GM18520 (cell line): ENCODE measurements at regions not wholly inside any gene's neighbourhood (a gene's known extent, or its start where the extent isn't known, plus 50 kb on each side); places are given as distances from the start of the nearest gene placed in this dataset.

ENCODE experiments used
- ATAC-seq: cut with Tn5 transposase; IDR thresholded peaks from one replicate; pipeline ENCODE4 v1.9.1; 2021; ENCODE audit not compliant: unreplicated experiment

DNA sequence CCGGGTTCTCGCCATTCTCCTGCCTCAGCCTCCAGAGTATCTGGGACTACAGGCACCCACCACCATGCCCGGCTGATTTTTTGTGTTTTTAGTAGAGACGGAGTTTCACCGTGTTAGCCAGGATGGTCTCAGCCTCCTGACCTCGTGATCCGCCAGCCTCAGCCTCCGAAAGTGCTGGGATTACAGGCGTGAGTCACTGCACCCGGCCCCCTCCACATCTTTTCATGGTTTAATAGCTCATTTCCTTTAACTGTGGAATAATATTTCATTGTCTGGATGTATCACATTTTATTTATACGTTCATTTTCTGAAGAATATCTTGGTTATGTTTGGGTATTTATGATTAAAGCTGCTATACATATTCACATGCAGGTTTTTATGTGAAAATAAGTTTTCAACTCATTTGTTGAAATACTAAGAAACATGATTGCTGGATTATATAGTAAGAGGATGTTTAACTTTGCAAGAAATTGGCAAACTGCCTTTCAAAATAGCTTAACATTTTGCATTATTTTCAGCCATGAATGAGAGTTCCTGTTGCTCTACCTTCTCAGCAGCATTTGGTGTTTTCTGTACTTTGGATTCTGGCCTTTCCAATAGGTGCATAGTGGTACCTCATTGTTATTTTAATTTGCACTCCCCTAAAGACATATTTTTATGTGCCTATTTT lies 591.9 kb downstream of the TECRL start:
- ATAC-seq = no peak

- no peak for ATAC-seq
These were observed 594.9 kb downstream of the TECRL start for GRCh38 chr4:63814171-63814964.

DNA sequence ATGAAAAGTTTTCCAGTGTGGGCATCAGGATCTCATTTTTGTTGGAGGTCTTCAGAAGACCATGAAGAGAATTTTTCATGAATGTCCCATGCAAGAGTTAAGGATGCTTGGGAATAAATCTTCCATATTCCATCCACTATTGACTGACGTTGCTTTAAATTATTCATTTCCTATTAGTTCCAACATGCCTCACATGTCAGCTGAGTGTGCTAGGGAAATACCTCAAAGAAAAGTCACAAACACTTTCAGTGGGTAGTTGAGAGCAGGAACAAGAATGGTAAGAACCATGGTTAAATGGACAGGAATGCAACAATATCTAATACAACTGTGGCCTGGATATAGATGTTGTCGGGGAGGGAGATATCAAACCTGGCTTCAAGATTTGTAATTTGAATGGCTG lies 610.1 kb downstream of the TECRL start:
- ATAC-seq = no peak

DNA sequence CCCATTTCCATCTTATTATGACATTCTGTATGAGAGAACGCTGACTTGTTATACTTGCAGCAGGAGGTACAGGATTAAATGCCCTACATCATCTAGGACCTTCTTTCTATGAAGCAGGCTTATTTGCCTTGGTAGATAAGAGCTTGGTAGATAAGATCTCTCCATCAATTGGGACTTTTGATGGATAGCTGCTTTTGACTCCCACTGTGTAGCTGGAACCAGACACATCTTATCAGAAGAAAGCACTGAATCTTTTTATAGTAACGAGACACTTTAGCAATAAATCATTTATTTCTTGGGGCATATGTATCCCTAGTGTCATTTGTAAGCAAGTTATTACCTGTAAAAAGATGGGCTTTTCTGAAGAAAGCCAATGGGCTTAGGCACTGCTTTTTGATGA lies 613.9 kb downstream of the TECRL start:
- no peak for ATAC-seq

DNA sequence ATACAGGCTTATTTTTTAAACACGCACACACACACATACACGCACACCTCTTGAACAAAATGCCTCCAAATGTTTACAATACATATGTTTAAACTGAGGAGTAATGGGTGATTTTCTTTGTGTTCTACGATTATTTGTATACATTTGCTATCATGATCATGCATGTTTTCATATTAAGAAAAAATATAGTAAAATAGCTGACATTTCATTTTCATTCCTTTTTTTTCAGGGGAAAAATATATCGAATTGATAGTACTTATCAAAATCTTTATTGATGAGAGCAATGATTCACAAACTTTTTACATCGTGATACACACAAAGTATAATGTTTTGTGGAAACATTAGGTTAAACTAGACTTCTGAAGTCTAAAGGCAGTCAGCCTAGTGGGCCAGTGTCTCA lies 618.9 kb downstream of the TECRL start:
- no peak for ATAC-seq

GRCh38 chr4:63788271-63788670 lies 621.0 kb downstream of the TECRL start:
- no peak for ATAC-seq

- no peak for ATAC-seq
These were observed 621.9 kb downstream of the TECRL start for GRCh38 chr4:63787326-63787725.

DNA sequence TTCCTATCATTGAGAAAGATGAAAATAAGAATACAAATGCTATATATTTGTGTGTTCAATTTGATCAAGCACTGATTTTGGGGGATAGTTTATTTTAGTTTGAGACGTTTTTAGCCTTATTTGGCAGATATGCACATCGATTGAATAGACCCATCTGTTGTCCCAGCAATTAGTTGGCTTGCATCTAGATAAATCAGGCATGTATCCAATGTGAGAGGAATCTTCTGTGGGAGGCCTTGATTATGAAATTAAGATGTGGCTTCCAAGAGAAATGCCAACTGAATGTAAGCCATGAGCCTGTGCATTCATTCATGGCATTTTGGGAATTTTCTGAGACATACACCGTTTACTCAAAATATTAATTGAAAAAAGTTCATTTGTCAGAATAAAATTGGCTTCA lies 623.1 kb downstream of the TECRL start:
- no peak for ATAC-seq

DNA sequence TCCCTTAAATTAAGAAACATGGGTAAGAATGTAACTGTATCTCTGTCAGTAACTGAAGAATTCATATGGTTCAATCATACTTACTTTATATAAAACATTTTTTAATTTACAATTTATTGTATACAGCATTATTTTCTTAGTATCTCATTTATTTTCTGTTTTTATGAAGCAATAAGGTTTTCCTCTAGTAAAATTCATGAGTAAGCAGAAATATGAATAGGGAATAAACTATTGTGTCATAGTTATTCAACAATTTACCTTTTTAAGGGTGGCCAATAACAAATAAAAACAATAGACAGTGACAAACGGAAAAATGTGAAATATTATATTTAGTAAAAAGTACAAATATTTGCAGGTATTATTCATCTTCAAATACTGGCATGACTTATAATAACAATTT lies 624.4 kb downstream of the TECRL start:
- no peak for ATAC-seq

DNA sequence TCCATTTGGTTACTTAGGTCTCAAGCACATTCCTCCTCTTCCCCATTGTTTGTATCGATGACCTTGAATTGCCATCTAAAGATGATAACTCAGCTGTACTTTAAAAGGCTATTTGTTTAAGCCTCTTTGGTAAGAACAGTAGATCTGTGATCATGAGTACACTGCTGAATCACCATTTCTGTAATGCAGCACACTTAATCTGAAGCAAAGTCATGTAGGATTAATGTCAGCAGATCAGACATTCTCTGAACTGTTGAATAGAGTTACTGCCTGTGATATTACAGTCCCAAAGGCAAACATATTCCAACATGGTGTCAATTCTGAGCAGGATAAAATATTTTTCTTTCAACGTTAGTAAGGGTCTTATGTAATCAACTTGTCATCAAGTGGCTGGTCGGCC lies 631.6 kb downstream of the TECRL start:
- no peak for ATAC-seq

- no peak for ATAC-seq
These were observed 644.9 kb downstream of the TECRL start for GRCh38 chr4:63764400-63764799.

DNA sequence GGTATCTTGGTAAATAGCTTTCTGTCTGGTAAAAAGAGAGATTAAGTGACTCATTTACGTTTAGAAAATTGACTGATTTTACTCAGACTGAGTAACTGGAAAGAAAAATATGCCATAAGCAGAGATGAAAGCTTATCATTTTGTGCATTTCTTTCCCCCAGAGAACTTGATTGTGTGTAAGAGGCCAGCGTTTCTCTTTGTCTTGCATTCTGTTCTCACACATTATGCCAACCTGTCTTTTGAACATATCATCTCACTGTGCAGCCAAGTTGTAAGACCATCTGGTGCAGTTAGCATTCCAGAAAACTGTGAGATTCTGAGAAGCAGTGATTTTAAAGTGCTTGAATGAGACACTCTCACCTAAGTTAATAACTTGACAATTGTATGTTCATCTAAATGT lies 651.3 kb downstream of the TECRL start:
- ATAC-seq = no peak

GRCh38 chr4:63742882-63743281 lies 666.4 kb downstream of the TECRL start:
- no peak for ATAC-seq

DNA sequence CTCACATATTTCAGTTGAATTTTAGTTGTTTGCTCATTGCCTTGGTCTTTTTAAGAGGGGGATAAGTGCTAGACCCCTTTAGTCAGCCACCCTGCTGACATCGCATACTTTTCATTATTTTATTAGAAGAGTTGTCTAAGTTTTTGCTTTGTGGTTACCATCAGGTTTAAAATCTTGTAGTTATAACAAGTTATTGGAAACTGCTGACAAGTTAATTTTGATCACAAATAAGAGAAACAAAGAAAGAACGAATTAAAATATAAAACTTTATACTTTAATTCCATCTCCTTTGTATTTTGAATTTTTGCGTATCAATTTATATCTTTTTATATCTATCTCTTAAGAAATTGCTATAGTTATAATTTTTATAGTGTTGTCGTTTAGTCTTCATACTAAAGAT lies 679.7 kb downstream of the TECRL start:
- no peak for ATAC-seq

DNA sequence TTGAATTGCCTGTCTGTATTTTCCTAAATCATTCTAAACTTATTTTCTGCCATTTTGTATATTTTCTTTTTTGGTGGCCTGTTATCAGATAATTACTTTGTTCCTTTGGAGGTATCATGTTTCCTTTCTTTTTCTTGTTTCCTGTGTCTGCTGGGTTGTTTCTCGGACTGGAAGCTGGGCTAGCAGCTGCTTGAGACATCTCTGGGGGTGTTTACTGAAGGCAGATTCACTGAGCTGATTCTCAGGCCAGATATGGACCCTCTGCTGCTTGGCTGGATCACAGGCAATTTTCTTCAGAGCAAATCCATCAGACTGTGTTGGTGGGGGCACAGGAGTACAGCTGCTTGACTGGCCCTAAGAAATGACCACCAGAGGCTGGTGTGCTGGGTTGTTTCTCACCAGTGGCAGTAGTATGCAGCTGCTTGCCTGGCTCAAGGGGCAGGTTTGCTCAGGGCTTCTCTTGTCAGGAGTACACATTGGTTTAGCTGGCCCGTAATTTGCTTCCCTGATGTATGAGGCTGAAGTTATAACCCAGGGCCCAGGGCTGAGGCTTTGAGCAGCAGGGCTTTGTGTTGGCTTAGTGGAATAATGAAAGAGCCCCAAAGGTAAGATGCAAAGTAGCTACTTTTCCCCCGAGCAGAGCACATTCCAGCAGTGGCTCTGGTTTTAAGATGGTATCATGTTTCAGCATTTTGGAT lies 680.6 kb downstream of the TECRL start:
- no peak for ATAC-seq

DNA sequence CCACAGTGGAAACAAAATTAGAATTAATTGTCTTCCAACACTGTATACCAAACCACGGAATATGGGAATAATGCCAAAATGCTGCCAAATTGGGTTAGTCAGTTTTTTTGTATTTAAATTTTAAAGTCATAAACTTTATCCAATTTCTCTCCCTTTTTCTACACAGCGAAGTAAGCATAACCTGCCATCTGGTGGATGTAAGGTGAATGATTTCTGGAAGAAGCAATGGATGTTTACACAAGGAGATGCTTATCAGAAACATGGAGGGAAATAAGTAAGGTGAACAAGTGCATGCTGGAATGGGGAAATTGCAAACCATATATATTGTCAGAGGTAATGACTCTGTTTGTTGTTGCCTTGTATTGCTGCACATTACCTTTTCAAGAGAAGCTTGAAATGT lies 691.9 kb downstream of the TECRL start:
- no peak for ATAC-seq

- ATAC-seq = no peak
These were observed 700.6 kb downstream of the TECRL start for GRCh38 chr4:63708661-63709060.

- no peak for ATAC-seq
These were observed 708.7 kb downstream of the TECRL start for GRCh38 chr4:63700569-63700968.

DNA sequence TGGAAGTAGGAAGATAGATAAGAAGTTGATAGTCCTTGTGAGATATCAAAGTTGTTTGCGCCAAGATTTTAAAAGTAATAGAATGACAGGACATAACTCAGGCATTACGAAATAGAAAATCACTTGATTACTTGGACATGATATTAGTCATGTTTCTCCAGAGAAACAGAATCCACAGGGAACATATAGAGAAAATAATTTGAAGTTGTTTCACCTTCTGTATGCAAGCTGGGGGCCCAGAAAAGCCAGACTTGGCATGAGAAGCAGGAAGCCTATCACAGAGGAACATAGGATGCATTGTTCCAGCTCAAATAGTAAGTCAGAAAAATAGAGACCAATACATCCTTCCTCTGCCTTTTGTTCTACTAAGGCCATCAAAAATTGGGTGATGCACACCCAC lies 715.9 kb downstream of the TECRL start:
- ATAC-seq = no peak

DNA sequence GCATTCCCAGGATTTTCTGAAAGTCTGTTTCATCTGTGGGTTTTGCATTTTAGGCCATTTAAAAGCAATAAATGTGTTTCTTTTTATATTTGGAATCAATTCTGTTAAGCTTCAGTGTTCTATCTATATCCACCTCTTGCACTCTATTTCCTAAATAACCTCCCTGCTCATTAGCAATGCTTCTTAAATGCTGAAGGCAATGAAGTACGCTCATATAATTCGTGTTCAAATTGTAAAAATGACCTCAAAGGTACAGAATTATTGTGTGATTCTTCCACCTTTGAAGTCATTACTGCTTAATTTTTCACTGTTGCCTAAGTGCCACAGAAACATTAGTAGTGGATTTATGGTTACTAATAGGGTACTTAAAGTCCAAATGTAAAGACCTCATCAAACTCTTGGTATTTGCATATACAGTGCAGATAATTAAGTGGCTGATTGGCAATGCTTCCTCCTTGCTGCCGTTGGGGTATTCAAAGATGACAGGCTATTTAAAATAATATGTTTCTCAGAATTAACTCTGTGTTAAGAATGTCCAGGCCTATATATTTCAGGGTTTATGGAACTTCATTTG lies 730.8 kb downstream of the TECRL start:
- ATAC-seq = no peak

DNA sequence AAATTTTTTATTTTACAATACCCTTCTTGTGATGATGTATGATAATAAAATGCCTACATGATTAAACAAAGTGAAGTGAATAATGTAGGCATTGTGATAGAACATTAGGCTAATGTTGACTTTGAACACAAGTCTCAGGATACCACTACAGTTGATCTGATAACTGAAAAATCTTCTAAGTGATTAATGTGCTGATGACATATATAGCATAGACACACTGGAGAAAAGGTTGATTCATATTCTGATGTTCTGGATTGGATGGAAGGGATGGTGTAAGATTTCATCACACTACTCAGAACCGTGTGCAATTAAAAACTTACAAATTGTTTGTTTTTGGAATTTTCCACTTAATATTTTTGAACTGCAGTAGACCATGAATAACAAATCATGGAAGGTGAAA lies 738.5 kb downstream of the TECRL start:
- ATAC-seq = no peak

DNA sequence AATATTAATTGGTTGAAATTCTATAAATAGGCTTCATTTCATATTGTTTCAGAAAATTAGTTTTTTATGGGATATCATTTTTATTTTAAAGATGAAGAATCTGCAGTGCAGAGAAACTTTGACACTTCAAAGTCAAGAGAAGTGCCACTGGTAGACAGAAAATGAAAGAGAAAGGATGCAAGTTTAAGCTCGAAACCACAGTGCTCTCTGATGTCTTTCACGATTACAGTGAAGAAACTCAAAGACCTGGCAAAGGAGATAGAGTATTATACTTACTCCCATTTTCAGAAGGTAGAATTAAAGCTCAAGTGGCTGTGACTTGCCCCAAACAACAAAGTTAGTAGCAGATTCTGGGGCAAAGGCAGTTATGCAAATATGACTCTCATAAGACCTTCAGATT lies 745.4 kb downstream of the TECRL start:
- ATAC-seq = peak; percentile 86
